Body of pancreas (tissue), 4 donors: ENCODE measurements at regions not wholly inside any gene's neighbourhood (a gene's known extent, or its start where the extent isn't known, plus 50 kb on each side); places are given as distances from the start of the nearest gene placed in this dataset.

Source experiments
- POLR2A ChIP-seq, 3 donors: fragments of 450-650 bp; IDR thresholded peaks; one replicate each; pipeline ENCODE4 v1.6.1; 2016; ENCODE audit warnings: antibody characterized with exemption in 3 of 3, mild to moderate bottlenecking in 2 of 3
- TF ChIP-seq, protein P1 (sequence below), 7 experiments: fragments of 450-650 bp in 4 of 7; fragments of 200-600 bp in 3 of 7; sonication (generic) in 3 of 7; IDR thresholded peaks; one replicate each; pipeline ENCODE4 v1.5.1; 2016 to 2019; ENCODE audit warnings: antibody characterized with exemption in 7 of 7

DNA sequence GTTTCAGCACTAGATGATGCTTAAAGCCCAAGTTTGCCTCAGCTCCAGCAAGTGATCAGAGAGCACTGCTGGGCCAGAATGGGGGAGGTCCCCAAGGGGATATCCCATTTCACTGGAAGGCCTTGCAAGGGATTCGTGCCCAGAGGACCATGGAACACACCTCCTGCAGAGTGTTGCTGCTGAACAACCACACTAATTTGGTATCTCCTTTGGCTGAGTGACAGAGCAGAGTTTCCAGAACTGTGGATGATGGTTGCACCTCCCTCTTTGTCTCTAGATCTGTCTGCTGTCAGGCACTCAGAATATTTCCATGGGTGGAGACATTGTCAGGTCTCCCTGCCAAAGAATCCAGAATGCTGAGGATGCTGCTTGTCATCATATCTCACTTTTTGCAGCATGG is 484.8 kb upstream of the NETO1 start:
- TF ChIP-seq, protein P1, sequence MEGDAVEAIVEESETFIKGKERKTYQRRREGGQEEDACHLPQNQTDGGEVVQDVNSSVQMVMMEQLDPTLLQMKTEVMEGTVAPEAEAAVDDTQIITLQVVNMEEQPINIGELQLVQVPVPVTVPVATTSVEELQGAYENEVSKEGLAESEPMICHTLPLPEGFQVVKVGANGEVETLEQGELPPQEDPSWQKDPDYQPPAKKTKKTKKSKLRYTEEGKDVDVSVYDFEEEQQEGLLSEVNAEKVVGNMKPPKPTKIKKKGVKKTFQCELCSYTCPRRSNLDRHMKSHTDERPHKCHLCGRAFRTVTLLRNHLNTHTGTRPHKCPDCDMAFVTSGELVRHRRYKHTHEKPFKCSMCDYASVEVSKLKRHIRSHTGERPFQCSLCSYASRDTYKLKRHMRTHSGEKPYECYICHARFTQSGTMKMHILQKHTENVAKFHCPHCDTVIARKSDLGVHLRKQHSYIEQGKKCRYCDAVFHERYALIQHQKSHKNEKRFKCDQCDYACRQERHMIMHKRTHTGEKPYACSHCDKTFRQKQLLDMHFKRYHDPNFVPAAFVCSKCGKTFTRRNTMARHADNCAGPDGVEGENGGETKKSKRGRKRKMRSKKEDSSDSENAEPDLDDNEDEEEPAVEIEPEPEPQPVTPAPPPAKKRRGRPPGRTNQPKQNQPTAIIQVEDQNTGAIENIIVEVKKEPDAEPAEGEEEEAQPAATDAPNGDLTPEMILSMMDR (IDR thresholded peaks at IDR 0.05), result no peak
- TF ChIP-seq POLR2A (IDR thresholded peaks at IDR 0.05), result no peak
